IPS DF 4.7 (cell line): ENCODE measurements at regions not wholly inside any gene's neighbourhood (a gene's known extent, or its start where the extent isn't known, plus 50 kb on each side); places are given as distances from the start of the nearest gene placed in this dataset.

Source experiments
- DNase-seq: peaks from one replicate; pipeline ENCODE4 v3.0.0-alpha.2; 2013; ENCODE audit warnings: low spot score; ENCODE audit errors: extremely low read depth

DNA sequence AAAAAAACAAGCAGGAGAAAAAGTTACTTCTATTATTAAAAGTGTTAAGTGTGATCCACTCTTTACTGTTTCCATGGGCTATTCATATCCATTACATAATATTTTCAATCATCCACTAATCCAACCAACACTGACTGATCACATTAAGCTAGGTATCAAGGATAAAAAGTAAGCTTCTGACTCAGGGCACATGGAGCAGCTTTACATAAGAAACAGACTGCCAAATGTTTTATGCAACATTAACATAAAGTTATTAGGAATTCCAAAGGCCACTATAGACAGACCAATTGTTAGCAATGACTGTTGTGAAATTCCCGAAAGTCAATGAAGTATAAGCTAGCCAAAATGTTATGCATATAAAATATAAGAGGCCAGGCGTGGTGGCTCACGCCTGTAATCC, 277.6 kb downstream of the ZEB2 start:
- DNase-seq, result no peak

DNA sequence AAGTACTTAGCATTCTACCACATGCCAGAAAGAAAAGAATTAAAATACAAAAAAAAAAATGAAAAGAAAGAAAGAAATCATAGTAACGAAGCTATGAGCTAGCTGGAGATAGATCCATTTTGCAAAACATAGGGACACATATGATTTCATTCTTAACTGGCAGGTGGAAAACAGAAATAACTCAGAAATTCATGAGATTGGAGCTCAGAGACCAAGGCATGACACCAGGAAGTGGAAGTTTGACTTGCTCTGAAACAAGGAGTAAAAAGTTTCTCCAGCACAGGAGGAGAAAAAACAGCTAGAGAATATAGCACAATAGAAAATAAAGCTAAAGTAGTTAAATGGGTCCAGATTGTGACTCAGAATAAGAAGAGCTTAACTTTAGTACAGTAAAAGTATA, 278.1 kb downstream of the ZEB2 start:
- no peak for DNase-seq

DNA sequence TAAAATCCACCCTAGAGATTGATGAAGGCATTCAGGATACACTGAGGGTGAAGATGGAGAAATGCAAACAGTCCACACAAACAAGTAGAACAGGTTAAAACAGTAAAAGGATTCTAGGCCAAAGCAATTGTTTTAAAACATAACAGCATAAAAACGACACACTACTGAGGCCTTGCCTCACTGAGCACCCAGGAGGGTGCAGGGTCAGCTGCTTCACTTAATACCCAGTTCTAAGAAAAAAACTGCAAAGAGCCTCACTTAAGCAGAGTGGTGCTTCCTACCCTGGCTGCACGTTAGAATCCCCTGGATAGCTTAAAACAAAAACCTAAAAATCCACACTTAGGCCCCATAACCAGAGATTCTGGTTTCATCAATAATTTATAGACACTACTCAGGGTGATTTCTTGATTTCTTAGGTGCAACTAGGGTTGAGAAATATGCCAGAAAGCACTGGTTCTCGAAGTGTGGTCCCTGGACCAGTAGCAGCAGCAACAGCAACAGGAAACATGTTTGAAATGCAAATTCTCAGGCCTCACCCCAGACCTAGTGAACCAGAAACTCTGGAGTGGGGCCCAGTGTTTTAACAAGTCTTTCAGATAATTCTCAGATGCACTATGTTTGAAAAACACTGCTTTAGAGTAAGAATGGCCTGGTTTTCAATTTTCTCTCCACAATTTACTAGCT, 279.1 kb downstream of the ZEB2 start:
- no peak for DNase-seq

DNA sequence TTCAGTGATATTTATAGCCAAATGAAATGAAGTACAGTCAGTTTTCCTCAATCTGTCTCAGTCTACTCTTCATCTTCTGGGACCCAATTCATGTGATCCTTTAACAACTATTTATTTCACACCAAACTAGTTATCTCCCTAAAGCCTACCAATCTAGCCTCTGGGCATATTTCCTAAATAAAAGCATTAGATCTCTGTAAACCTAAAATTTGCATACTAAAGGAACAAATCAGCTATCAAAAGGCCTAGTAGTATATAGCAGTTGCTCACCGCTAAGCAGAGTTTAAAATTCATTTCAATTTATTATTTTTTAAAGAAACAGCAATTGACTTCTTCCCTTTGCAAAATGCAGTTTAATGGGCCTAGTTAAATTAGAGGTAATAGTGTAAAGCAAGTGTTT, 280.2 kb downstream of the ZEB2 start:
- no peak for DNase-seq

DNA sequence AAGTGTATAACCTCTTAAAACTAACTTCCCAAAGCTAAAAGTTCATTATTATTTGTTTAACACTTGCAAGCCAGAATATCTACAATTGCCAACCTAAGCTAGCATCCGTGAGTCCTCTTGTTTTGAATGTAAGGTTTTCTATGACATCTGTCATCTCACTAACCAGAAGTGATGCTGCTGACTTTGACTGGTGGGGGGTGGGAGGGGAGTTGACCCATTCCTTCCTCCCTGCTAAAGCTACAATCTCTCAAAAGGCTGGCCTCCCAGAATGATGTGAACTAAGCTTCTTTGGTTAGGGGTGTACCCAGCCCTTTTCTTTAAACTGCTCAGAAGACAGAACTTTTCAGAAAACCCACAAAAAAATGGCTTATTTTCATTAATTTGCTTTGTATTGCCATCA, 280.6 kb downstream of the ZEB2 start:
- no peak for DNase-seq

DNA sequence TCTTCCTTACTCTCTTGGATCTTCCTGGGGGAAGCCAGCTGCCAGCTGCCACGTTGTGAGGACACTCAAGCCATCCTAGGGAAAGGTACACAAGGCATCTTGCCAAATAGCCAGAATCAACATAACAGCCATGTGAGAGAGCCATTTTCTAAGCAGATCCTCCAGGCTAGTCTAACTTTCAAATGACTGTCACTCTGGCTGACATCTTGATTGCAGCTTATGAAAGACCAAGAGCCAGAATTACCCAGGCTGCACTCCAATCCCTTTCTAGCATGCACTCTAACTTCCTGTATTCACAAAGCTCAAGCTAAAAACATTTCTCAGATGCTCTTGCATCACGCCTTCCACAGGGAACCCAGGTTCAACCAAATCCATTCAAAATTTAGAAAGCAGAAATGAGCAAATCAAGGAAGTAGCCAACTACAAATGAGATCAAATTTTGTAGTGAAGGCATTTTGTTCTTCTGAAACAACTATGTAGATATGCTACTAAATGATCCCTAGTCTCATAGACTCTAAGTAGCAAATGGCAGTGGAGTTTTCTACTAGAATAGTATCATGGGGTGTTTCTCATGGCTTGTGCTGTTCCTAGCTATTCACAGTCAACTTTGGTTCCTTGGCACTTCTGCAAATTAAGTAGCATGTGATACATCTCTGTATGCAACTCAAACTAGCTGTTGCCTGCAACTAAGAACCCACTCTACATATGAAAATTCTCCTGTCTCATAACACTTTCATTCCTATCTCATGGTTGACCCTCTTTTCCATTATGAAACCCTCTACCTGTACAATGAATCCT, 281.9 kb downstream of the ZEB2 start:
- DNase-seq, result no peak

DNA sequence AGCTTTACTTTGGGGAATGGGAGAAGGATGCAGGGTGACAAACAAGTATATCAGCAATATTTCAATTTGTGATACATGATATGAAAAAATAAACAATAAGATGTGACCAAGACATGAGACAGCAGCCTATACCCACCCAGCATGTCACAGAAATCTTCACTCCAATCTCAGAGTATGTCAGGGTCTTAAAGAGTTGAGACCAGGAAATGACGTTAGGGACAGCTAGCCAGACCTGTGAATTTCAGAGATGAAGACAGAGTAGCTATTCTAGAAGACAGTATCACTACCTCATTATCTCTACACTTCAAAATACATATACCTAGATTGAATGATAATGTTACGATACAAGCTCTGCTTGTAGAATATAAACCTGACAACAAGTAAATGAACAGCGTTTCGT, 282.8 kb downstream of the ZEB2 start:
- no peak for DNase-seq

DNA sequence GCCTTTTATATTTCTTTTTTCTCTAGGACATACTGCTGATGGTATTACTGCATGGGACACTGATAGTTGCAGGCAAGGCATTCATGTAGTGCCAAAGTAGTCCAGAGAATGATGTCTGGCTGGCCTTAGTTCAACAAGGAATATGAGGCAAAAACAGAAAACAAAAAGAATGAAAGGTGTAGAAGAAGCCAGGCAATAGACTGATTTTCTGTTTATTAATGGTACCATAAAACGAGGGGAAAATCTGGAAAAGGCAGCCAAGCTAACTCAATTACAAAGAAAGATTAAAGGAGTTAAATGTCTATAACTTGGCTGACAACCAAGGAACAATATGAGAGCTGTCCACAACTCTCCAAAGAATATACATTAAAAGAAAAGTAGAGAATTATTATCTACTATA, 284.9 kb downstream of the ZEB2 start:
- DNase-seq, result no peak

DNA sequence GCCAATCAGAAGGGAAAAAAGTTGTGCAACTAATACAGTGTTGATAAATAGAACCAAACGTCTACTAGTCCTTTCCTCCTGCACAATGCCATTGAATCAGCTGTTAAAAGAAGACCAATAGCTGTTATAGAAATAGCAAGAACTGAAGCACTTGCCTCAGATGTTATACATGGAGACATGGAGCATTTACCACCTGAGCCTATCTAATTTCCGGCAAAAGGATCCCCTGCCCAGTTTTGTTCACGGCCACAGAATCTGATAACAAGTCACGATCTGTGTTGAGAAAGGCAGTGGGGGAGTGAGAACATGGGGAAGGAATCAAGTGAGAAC, 285.4 kb downstream of the ZEB2 start:
- no peak for DNase-seq

DNA sequence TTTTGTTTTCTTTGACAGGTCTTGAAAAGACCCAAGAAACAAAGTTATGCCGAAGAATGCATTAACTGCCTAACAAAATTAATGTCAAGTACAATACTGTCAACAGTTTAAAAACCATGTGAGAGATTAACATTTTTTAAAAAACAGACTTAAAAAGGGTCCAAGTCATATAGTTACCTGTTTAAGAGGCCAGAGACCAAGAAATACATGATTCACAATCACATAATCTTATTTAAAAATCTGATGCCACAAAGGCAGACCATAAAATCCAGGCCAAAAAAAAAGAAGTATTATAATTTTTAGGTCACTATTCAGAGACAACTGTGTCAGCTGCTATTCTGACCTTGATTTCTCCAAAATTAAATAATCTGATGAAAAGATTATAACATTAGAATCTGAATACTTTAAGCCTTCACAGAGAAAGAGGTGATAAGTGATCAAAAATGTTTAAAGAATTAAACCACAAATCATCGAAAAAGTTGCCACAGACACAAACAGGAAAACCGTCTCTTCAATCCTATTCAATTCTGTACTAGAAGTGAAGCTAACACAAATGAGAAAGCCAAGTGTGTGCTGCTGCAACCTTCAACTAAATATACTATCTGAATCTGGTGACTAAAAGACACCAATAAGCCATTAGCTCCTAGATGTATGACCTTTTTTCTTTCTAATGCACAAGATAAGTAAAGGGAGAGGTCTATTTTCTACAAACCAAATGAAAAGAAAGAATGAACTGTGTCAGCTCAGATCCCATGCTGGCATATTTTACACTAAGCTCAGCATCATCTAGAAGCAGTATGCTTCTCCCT, 286.0 kb downstream of the ZEB2 start:
- no peak for DNase-seq

DNA sequence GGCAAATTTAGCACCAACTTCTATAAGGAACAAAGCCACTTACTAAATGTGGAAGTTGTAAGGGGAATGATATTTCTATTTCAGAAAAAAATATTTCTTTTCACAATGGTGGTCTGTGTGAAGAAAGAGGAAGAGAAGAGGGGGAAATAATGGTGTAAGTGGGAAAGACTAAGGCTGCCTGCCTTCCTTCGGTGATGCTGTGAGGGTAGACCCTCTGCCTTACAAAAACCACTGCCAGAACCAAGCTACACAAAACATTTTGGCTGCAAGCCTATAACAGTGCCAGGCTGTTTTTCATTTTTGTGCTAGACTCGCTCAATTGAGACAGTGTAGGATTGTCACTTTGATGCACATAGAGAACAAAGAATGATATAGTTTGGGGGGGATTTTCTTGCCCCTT, 286.6 kb downstream of the ZEB2 start:
- no peak for DNase-seq

DNA sequence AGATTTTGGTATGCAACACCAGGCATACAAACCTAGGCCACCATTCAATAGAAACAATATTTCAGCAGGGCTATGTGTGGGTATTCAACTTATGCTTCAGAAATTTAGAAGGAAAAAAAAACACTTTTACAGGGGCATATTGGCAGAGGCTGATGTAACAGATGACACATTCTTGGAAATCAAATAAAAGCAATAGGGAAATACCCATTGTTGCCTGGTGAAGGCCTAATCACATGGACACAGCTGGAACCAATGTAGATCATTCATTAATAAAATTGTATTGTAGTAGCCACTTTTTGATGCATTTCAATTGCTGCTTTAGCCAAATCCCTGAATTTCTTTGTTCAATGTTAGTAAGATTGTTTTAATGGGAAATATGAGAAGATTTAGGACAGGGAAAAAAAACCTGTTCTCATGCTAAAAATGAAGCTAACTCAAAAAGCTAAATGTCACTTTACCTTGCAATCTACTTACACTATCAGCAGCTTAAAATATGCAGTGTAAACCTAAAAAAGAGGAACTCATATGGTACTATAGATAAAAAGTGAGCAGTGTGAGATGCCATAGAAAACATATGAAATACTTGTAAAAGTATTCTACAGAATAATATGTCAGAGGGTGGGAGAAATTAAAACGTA, 289.4 kb downstream of the ZEB2 start:
- DNase-seq, result no peak

DNA sequence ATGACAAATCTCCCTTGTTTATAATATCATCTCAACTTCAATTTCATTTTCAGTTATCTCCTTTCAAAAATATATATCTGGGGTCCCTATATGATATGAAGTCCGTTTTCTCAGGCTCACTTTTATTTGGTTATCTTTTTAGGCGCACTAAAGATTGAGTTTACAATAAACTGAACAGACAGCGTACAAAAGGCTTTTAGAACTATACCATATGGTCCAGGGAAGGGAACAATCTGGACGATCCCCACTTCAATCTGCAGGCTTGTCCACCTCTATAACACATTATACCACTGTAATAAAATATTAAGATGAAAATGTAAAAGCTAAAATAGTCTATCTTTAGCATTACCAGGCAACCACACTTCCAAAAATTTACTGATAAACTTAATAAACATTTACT, 289.9 kb downstream of the ZEB2 start:
- DNase-seq, result no peak

DNA sequence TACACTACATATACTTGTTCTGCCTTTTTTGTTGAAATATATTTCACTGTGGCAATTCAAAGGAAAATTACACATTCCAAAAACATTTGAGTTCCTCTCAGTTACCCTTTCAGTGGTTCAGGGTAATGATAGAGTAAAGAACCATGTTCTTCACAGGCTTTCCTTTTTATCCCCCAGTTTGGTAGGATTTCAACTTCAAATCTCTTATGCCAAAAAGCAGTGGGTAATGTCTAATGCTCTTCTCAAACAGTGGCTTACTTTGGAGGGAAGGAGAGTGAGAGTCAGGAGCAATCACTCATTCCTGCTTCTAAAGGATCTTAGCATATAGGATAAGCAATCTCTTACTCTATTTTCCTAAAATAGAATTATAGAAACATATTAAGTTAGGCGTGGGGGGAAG, 290.6 kb downstream of the ZEB2 start:
- no peak for DNase-seq

DNA sequence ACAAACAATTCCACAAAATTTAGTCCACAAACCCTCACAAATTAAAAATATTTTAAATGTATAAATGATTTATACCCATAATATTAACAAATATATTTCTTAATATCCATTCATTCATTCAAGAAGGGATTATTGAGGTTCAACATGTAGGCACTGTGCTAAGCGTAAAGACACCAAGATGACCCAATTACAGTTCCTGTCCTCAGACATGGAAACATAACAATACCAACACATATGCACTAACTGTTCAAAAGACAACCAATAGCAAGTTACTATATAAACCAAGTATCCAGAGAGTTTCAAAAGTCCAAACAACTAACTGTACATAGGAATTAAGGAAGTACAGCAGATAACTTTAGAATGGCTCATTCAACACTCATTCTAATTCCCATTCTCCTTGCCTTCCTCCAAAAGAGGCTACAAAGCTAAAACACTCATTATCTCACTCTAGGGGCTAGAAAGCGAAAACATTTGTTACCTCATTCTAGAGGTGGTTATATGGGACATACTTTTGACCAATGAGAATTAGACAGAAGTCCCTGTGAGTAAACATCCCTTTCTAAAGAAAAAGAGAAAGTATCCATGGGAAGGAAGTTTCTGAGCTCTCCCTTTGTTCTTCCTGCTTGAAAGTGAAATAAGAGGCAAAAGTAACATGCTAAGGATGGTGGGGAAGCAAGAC, 292.4 kb downstream of the ZEB2 start:
- DNase-seq, result no peak

DNA sequence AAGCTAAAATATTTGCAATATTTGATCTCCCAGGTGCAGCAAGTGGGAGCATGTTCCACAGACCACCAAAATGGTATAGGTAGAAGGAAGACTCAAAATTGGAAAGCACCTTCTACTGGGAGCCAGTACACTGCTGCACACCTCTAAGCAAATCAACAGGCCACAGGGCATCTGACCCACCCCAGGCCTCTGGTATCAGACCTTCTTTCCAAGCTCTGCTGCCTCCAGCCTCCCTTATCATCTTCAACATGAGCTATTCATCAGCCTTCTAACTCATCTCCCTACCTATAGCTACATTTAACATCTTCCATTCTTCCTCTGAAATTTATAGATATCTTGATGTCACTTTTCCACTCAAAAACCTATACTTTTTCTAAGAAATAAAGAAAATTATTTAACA, 294.8 kb downstream of the ZEB2 start:
- DNase-seq, result no peak

DNA sequence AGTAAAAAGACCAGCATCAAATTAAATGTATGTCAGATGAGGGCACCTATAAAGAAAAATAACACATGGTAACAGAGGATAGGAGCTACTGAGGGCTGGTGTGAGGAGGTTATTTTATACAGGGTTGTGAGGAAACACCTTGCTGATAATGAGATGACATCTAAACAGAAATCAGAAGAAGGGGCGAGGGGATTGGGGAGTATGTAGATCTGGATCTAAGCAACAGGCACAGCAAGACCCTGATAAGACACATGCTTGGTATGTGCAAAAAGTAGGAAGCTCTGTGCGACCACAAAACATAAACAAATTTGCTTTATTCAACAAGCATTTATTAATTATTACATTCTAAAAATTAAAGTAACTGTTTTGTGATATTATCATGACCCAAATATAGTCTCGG, 295.4 kb downstream of the ZEB2 start:
- no peak for DNase-seq

DNA sequence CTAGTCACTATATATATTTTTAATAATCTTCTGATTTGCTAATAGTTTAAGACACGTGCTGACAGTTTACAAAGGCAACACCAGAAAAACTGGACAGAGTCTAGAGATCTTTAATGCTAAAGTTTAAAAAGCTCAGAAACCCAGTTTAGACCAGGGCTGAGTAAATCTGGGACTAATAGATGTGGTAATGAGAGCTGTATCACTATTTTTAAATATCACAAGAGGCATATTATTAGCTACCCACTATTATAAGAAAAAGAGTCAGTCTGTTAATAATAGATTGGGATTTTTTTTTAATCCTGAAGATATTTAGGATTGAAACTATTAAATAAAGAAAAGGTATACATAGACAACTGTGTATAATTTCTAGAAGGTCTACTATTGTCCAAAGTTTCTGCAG, 299.9 kb downstream of the ZEB2 start:
- no peak for DNase-seq

DNA sequence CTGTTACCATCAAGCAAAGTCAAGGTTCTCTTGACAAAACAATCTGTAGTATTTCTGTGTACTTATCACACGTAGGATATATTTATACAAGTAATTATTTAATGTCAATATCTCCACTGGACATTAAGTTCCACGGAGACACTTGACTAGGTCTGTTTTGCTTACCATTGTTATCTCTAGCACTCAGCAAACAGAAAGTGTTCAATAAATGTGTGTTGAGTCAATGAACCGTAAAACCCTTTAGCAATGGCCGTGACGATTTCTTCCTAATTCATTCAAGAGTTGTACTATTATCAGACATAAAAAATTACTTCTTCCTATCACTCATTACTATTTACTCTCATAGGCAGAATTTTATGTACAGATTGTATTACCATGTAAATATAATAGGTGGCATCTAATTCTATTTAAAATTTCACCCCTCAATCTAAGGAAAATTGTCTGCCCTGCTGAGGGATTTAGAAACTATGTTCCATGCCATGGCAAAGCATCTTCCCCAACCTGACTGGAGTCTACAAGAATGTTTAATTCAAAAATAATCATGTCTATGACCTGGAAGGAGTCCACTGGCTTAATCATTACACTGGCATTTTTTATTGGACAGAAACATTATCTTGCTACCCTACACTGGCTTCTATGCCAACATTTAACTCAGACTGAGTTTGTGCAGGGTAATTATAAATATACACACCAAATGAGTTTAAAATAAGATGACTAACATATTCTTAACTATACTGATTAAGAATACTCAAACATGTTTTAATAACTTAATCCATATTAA, 301.9 kb downstream of the ZEB2 start:
- no peak for DNase-seq
